WERI-Rb-1 (cell line): ENCODE measurements at regions not wholly inside any gene's neighbourhood (a gene's known extent, or its start where the extent isn't known, plus 50 kb on each side); places are given as distances from the start of the nearest gene placed in this dataset.

ENCODE experiments used
- DNase-seq: peaks from one replicate; pipeline ENCODE4 v3.0.0-alpha.2; 2020
- H3K27ac ChIP-seq: fragments of 250-450 bp; sonication (Bioruptor Pico); 2 replicates; pipeline ENCODE4 v1.5.1; 2020; ENCODE audit warnings: mild to moderate bottlenecking, moderate library complexity
- H3K27me3 ChIP-seq: fragments of 250-450 bp; sonication (Bioruptor Pico); 2 replicates; pipeline ENCODE4 v1.5.1; 2021; ENCODE audit warnings: mild to moderate bottlenecking, low read depth, moderate library complexity; ENCODE audit not compliant: insufficient read depth, severe bottlenecking
- H3K36me3 ChIP-seq: fragments of 250-450 bp; sonication (Bioruptor Pico); 2 replicates; pipeline ENCODE4 v1.5.1; 2020; ENCODE audit warnings: mild to moderate bottlenecking, moderate library complexity
- H3K4me3 ChIP-seq: 2 replicates; pipeline ENCODE4 v1.5.1; 2011; ENCODE audit warnings: low read depth, mild to moderate bottlenecking, control low read depth, low read length
- H3K9me3 ChIP-seq: fragments of 250-450 bp; sonication (Bioruptor Pico); 2 replicates; pipeline ENCODE4 v1.5.1; 2021; ENCODE audit warnings: mild to moderate bottlenecking, moderate library complexity; ENCODE audit not compliant: severe bottlenecking
- CTCF ChIP-seq: IDR thresholded peaks from 2 replicates; pipeline ENCODE4 v1.5.1; 2011; ENCODE audit warnings: low read depth, mild to moderate bottlenecking, control low read depth, inconsistent platforms, low read length

- H3K4me3 ChIP-seq = no peak overlapping the region
- peaks cover 32% of the 10 kb centered on the region for H3K27me3 ChIP-seq
- H3K36me3 ChIP-seq = no peaks in the 10 kb centered on the region
- TF ChIP-seq CTCF = no peak
- no peak for DNase-seq
- no peaks in the 10 kb centered on the region for H3K9me3 ChIP-seq
- H3K27ac ChIP-seq = no peak overlapping the region
Measured at GRCh38 chr6:74588094-74588832, 617.6 kb downstream of the COL12A1 start.

GRCh38 chr6:74587386-74587785 is 618.5 kb downstream of the COL12A1 start:
- Histone ChIP-seq H3K27me3 (peaks cover 34% of the 10 kb centered on the region), H3K36me3 (no peaks in the 10 kb centered on the region), H3K27ac (no peak overlapping the region), H3K9me3 (no peaks in the 10 kb centered on the region), H3K4me3 (no peak overlapping the region)
- no peak for DNase-seq
- no peak for TF ChIP-seq CTCF

- H3K9me3 ChIP-seq = no peaks in the 10 kb centered on the region
- no peak for DNase-seq
- H3K36me3 ChIP-seq = no peaks in the 10 kb centered on the region
- no peak overlapping the region for H3K4me3 ChIP-seq
- no peak for TF ChIP-seq CTCF
- no peak overlapping the region for H3K27ac ChIP-seq
- H3K27me3 ChIP-seq = peaks cover 41% of the 10 kb centered on the region
Measured at GRCh38 chr6:74585753-74586152, 620.1 kb downstream of the COL12A1 start.

- H3K36me3 ChIP-seq = no peaks in the 10 kb centered on the region
- peaks cover 41% of the 10 kb centered on the region for H3K27me3 ChIP-seq
- H3K4me3 ChIP-seq = no peak overlapping the region
- TF ChIP-seq CTCF = no peak
- no peak overlapping the region for H3K27ac ChIP-seq
- no peaks in the 10 kb centered on the region for H3K9me3 ChIP-seq
- DNase-seq = no peak
Measured at GRCh38 chr6:74581681-74582080, 624.2 kb downstream of the COL12A1 start.

GRCh38 chr6:74579794-74580193 is 626.1 kb downstream of the COL12A1 start:
- Histone ChIP-seq H3K27ac (no peak overlapping the region), H3K9me3 (no peaks in the 10 kb centered on the region), H3K36me3 (no peaks in the 10 kb centered on the region), H3K4me3 (no peak overlapping the region), H3K27me3 (peaks cover 33% of the 10 kb centered on the region)
- no peak for DNase-seq
- TF ChIP-seq CTCF = no peak

- no peak for DNase-seq
- H3K27ac ChIP-seq = no peak overlapping the region
- H3K27me3 ChIP-seq = peaks cover 36% of the 10 kb centered on the region
- TF ChIP-seq CTCF = no peak
- H3K4me3 ChIP-seq = no peak overlapping the region
- H3K9me3 ChIP-seq = no peaks in the 10 kb centered on the region
- H3K36me3 ChIP-seq = no peaks in the 10 kb centered on the region
Measured at GRCh38 chr6:74579047-74579446, 626.8 kb downstream of the COL12A1 start.
